H1 (cell line): ENCODE measurements at regions not wholly inside any gene's neighbourhood (a gene's known extent, or its start where the extent isn't known, plus 50 kb on each side); places are given as distances from the start of the nearest gene placed in this dataset.

Experiments used
- CTBP2 ChIP-seq: IDR thresholded peaks from 2 replicates; pipeline ENCODE4 v1.7.0; 2011; ENCODE audit warnings: borderline replicate concordance, mild to moderate bottlenecking, moderate library complexity, mixed read lengths, low read length; ENCODE audit not compliant: insufficient read depth, insufficient read length
- EGR1 ChIP-seq: IDR thresholded peaks from 2 replicates; pipeline ENCODE4 v1.6.1; 2011; ENCODE audit warnings: low read depth, low read length, borderline replicate concordance
- GTF2F1 ChIP-seq: IDR thresholded peaks from 2 replicates; pipeline ENCODE4 v1.6.1; 2012; ENCODE audit warnings: low read depth, low read length, improper control_type of control experiment, borderline replicate concordance
- KDM5A ChIP-seq: fragments of 200-600 bp; IDR thresholded peaks from 2 replicates; pipeline ENCODE4 v1.7.1; 2012; ENCODE audit warnings: mild to moderate bottlenecking, low read length, inconsistent platforms, mixed read lengths
- POLR2A ChIP-seq, 2 experiments: IDR thresholded peaks; 1 replicate in 1 of 2; 2 replicates in 1 of 2; pipeline ENCODE4 v1.6.1; 2011; ENCODE audit warnings: low read depth in 2 of 2, low read length in 2 of 2, mild to moderate bottlenecking in 2 of 2; ENCODE audit errors: control extremely low read depth in 1 of 2
- POLR2AphosphoS5 ChIP-seq: IDR thresholded peaks from 2 replicates; pipeline ENCODE4 v1.6.1; 2011; ENCODE audit warnings: low read depth, low read length
- RNF2 ChIP-seq: fragments of 200-900, 300-1000 bp; sonication (generic); IDR thresholded peaks from 2 replicates; pipeline ENCODE4 v1.7.1; 2016; ENCODE audit warnings: borderline replicate concordance, low read depth, mild to moderate bottlenecking, antibody characterized with exemption, low read length; ENCODE audit not compliant: poor library complexity, severe bottlenecking; ENCODE audit errors: missing control alignments
- SIN3A ChIP-seq, 2 experiments: IDR thresholded peaks in 1 of 2; conservative IDR thresholded peaks in 1 of 2; 2 replicates each; pipeline ENCODE4 v1.6.1; 2011 to 2012; ENCODE audit warnings: low read length in 2 of 2, improper control_type of control experiment in 1 of 2, low read depth in 1 of 2, mild to moderate bottlenecking in 1 of 2
- SP1 ChIP-seq: IDR thresholded peaks from 2 replicates; pipeline ENCODE4 v1.6.1; 2011; ENCODE audit warnings: low read depth, low read length
- SUZ12 ChIP-seq: fragments of 200-600 bp; sonication (generic); IDR thresholded peaks from 2 replicates; pipeline ENCODE4 v1.6.1; 2012; ENCODE audit warnings: mild to moderate bottlenecking, inconsistent platforms, low read length, moderate library complexity, mixed read lengths
- TF ChIP-seq, protein P1 (sequence below), 3 experiments: IDR thresholded peaks; 1 replicate in 2 of 3; 2 replicates in 1 of 3; pipeline versions ENCODE4 v1.5.1 to v1.6.1; 2011; ENCODE audit warnings: low read length in 3 of 3, mild to moderate bottlenecking in 3 of 3, inconsistent platforms in 2 of 3, low read depth in 1 of 3, moderate library complexity in 1 of 3; ENCODE audit not compliant: insufficient read depth in 1 of 3; ENCODE audit errors: control extremely low read depth in 1 of 3

DNA sequence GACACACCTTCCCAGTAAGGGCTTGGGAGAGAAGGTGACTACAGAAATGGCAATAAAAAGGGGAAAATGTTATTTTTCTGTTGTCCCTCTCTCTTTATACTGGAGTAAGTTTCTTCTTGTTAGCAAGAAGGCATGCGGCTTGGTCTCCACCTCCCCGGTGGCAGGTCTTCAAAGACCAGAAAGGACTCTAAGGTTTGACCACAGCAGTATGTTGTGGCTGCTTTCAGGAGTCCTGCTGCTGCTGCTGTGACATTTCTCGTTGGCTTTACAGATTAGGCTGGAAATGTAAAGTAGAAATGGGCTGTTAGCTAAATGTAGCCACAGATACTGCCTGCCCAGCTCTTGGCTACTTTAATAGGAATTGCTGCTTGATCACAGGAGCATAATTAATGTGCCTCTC is 175.8 kb upstream of the ZBTB20 start:
- TF ChIP-seq SP1 = no peak
- TF ChIP-seq SIN3A (conservative IDR thresholded peaks at IDR 0.05 in 1 of 2, IDR thresholded peaks at IDR 0.05 in 1 of 2; ENCODE audit: low read depth in 1 of 2, low read length in 2 of 2) = no peak
- TF ChIP-seq POLR2A (IDR thresholded peaks at IDR 0.05; ENCODE audit: control extremely low read depth in 1 of 2, low read depth in 2 of 2, low read length in 2 of 2) = no peak
- no peak for TF ChIP-seq POLR2AphosphoS5
- no peak for TF ChIP-seq RNF2
- TF ChIP-seq, protein P1, sequence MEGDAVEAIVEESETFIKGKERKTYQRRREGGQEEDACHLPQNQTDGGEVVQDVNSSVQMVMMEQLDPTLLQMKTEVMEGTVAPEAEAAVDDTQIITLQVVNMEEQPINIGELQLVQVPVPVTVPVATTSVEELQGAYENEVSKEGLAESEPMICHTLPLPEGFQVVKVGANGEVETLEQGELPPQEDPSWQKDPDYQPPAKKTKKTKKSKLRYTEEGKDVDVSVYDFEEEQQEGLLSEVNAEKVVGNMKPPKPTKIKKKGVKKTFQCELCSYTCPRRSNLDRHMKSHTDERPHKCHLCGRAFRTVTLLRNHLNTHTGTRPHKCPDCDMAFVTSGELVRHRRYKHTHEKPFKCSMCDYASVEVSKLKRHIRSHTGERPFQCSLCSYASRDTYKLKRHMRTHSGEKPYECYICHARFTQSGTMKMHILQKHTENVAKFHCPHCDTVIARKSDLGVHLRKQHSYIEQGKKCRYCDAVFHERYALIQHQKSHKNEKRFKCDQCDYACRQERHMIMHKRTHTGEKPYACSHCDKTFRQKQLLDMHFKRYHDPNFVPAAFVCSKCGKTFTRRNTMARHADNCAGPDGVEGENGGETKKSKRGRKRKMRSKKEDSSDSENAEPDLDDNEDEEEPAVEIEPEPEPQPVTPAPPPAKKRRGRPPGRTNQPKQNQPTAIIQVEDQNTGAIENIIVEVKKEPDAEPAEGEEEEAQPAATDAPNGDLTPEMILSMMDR (IDR thresholded peaks at IDR 0.05; ENCODE audit: control extremely low read depth in 1 of 3, insufficient read depth in 1 of 3, low read depth in 1 of 3, low read length in 3 of 3) = no peak
- TF ChIP-seq SUZ12 = no peak
- no peak for TF ChIP-seq KDM5A
- TF ChIP-seq EGR1 = no peak
- no peak for TF ChIP-seq GTF2F1
- no peak for TF ChIP-seq CTBP2
